IPS DF 4.7 (cell line): ENCODE measurements at regions not wholly inside any gene's neighbourhood (a gene's known extent, or its start where the extent isn't known, plus 50 kb on each side); places are given as distances from the start of the nearest gene placed in this dataset.
"Not testable (repeated sequence)": the region's sequence is repeated elsewhere in the genome, so short reads cannot be mapped to it uniquely, and the experiment has no call there.

Source experiments
- DNase-seq: peaks from one replicate; pipeline ENCODE4 v3.0.0-alpha.2; 2013; ENCODE audit warnings: low spot score; ENCODE audit errors: extremely low read depth

GRCh38 chr1:243996223-243996622 is 54.9 kb upstream of the ZBTB18 start:
- DNase-seq, result no peak

GRCh38 chr1:243991650-243992049 is 59.4 kb upstream of the ZBTB18 start:
- no peak for DNase-seq

GRCh38 chr1:243984788-243985187 is 66.3 kb upstream of the ZBTB18 start:
- no peak for DNase-seq

GRCh38 chr1:243982447-243983018 is 68.5 kb upstream of the ZBTB18 start:
- DNase-seq, result peak; percentile 25

GRCh38 chr1:243980471-243980870 is 70.6 kb upstream of the ZBTB18 start:
- no peak for DNase-seq

GRCh38 chr1:243980071-243980470 is 71.0 kb upstream of the ZBTB18 start:
- DNase-seq, result no peak

GRCh38 chr1:243979396-243979795 is 71.7 kb upstream of the ZBTB18 start:
- DNase-seq, result no peak

- no peak for DNase-seq
Measured at GRCh38 chr1:243977094-243977493, 74.0 kb upstream of the ZBTB18 start.

- no peak for DNase-seq
Measured at GRCh38 chr1:243974451-243975292, 76.4 kb upstream of the ZBTB18 start.

- DNase-seq, result no peak
Measured at GRCh38 chr1:243973169-243973568, 77.9 kb upstream of the ZBTB18 start.

- no peak for DNase-seq
Measured at GRCh38 chr1:243970077-243970476, 81.0 kb upstream of the ZBTB18 start.

GRCh38 chr1:243968413-243968812 is 82.7 kb upstream of the ZBTB18 start:
- no peak for DNase-seq

- no peak for DNase-seq
Measured at GRCh38 chr1:243964915-243965314, 86.2 kb upstream of the ZBTB18 start.

- DNase-seq, result no peak
Measured at GRCh38 chr1:243963571-243963970, 87.5 kb upstream of the ZBTB18 start.

- no peak for DNase-seq
Measured at GRCh38 chr1:243962541-243962940, 88.5 kb upstream of the ZBTB18 start.

- DNase-seq, result no peak
Measured at GRCh38 chr1:243959998-243960397, 91.1 kb upstream of the ZBTB18 start.

GRCh38 chr1:243957141-243957540 is 93.9 kb upstream of the ZBTB18 start:
- no peak for DNase-seq

- DNase-seq, result no peak
Measured at GRCh38 chr1:243956450-243956849, 94.6 kb upstream of the ZBTB18 start.

GRCh38 chr1:243951207-243951606 is 99.9 kb upstream of the ZBTB18 start:
- not testable (repeated sequence) for DNase-seq

- DNase-seq, result no peak
Measured at GRCh38 chr1:243950166-243950565, 100.1 kb upstream of the AKT3 start.

GRCh38 chr1:243946946-243947345 is 96.9 kb upstream of the AKT3 start:
- peak; percentile 80 for DNase-seq

- DNase-seq, result no peak
Measured at GRCh38 chr1:243946253-243946652, 96.2 kb upstream of the AKT3 start.

GRCh38 chr1:243945727-243946126 is 95.7 kb upstream of the AKT3 start:
- DNase-seq, result no peak
